GM21360 (cell line): ENCODE measurements at regions not wholly inside any gene's neighbourhood (a gene's known extent, or its start where the extent isn't known, plus 50 kb on each side); places are given as distances from the start of the nearest gene placed in this dataset.
"Not testable (repeated sequence)": the region's sequence is repeated elsewhere in the genome, so short reads cannot be mapped to it uniquely, and the experiment has no call there.

Experiments
- ATAC-seq: cut with Tn5 transposase; IDR thresholded peaks from one replicate; pipeline ENCODE4 v1.9.1; 2021; ENCODE audit warnings: mild to moderate bottlenecking, moderate library complexity; ENCODE audit not compliant: unreplicated experiment

GRCh38 chr10:55943403-55943802 lies 417.7 kb downstream of the ZWINT start:
- no peak for ATAC-seq

- ATAC-seq: no peak
Observed at GRCh38 chr10:55929291-55929690, 431.8 kb downstream of the ZWINT start.

- not testable (repeated sequence) for ATAC-seq
Observed at GRCh38 chr10:55899472-55900147, 461.4 kb downstream of the ZWINT start.

- no peak for ATAC-seq
Observed at GRCh38 chr10:55897490-55897921, 463.6 kb downstream of the ZWINT start.

- no peak for ATAC-seq
Observed at GRCh38 chr10:55892276-55892675, 468.8 kb downstream of the ZWINT start.

- ATAC-seq: no peak
Observed at GRCh38 chr10:55881588-55881987, 479.5 kb downstream of the ZWINT start.

GRCh38 chr10:55873485-55873884 lies 487.6 kb downstream of the ZWINT start:
- ATAC-seq: no peak

GRCh38 chr10:55870186-55870585 lies 490.9 kb downstream of the ZWINT start:
- ATAC-seq: no peak

GRCh38 chr10:55867848-55868247 lies 493.2 kb downstream of the ZWINT start:
- no peak for ATAC-seq

GRCh38 chr10:55858730-55859129 lies 502.3 kb downstream of the ZWINT start:
- ATAC-seq: no peak

GRCh38 chr10:55852900-55853299 lies 508.2 kb downstream of the ZWINT start:
- no peak for ATAC-seq

GRCh38 chr10:55837273-55837672 lies 523.8 kb downstream of the ZWINT start:
- no peak for ATAC-seq

GRCh38 chr10:55822096-55822495 lies 539.0 kb downstream of the ZWINT start:
- ATAC-seq: no peak

- ATAC-seq: no peak
Observed at GRCh38 chr10:55820478-55820877, 540.6 kb downstream of the ZWINT start.

- ATAC-seq: no peak
Observed at GRCh38 chr10:55820071-55820470, 541.0 kb downstream of the ZWINT start.

- no peak for ATAC-seq
Observed at GRCh38 chr10:55813451-55814170, 547.4 kb downstream of the ZWINT start.

- ATAC-seq: no peak
Observed at GRCh38 chr10:55803055-55803454, 558.0 kb downstream of the ZWINT start.

GRCh38 chr10:55801353-55801661 lies 559.8 kb downstream of the ZWINT start:
- ATAC-seq: no peak

GRCh38 chr10:55800602-55801352 lies 560.3 kb downstream of the ZWINT start:
- no peak for ATAC-seq

GRCh38 chr10:55793024-55793423 lies 568.0 kb downstream of the ZWINT start:
- no peak for ATAC-seq

GRCh38 chr10:55790276-55790675 lies 570.8 kb downstream of the ZWINT start:
- not testable (repeated sequence) for ATAC-seq

GRCh38 chr10:55786461-55787050 lies 574.5 kb downstream of the ZWINT start:
- ATAC-seq: no peak
